K562 (cell line): ENCODE measurements at regions not wholly inside any gene's neighbourhood (a gene's known extent, or its start where the extent isn't known, plus 50 kb on each side); places are given as distances from the start of the nearest gene placed in this dataset.

Source experiments
- CHD2 ChIP-seq: IDR thresholded peaks from 2 replicates; pipeline ENCODE4 v1.6.1; 2011; ENCODE audit warnings: low read depth, low read length
- EP300 ChIP-seq: IDR thresholded peaks from 2 replicates; pipeline ENCODE4 v1.6.1; 2012; ENCODE audit warnings: low read length, improper control_type of control experiment
- MAFF ChIP-seq: IDR thresholded peaks from 2 replicates; pipeline ENCODE4 v1.6.1; 2012; ENCODE audit warnings: low read length, improper control_type of control experiment
- POLR2B ChIP-seq: fragments of 450-650 bp; IDR thresholded peaks from 2 replicates; pipeline ENCODE4 v1.6.1; 2018; ENCODE audit warnings: low read depth; ENCODE audit not compliant: partially characterized antibody
- SAFB ChIP-seq: fragments of 200-400 bp; formaldehyde crosslinking; IDR thresholded peaks from 2 replicates; pipeline ENCODE4 v1.6.1; 2017; ENCODE audit warnings: low read depth, low read length, borderline replicate concordance
- SIX5 ChIP-seq, 2 experiments: IDR thresholded peaks; 2 replicates each; pipeline ENCODE4 v1.6.1; 2011; ENCODE audit warnings: low read length in 2 of 2, borderline replicate concordance in 1 of 2, low read depth in 1 of 2, mild to moderate bottlenecking in 1 of 2, moderate library complexity in 1 of 2; ENCODE audit not compliant: insufficient read depth in 1 of 2
- STAT5A ChIP-seq: IDR thresholded peaks from 2 replicates; pipeline ENCODE4 v1.6.1; 2012; ENCODE audit warnings: low read length, inconsistent platforms, borderline replicate concordance
- ZBTB7A ChIP-seq: IDR thresholded peaks from 2 replicates; pipeline ENCODE4 v1.6.1; 2011; ENCODE audit warnings: low read depth, mild to moderate bottlenecking, low read length, moderate library complexity, borderline replicate concordance; ENCODE audit not compliant: control insufficient read depth

- no peak for TF ChIP-seq SAFB
- TF ChIP-seq MAFF: no peak
- TF ChIP-seq SIX5 (IDR thresholded peaks at IDR 0.05; ENCODE audit: borderline replicate concordance in 1 of 2, insufficient read depth in 1 of 2, low read depth in 1 of 2, low read length in 2 of 2): no peak
- TF ChIP-seq ZBTB7A: no peak
- TF ChIP-seq STAT5A: no peak
- no peak for TF ChIP-seq POLR2B
- no peak for TF ChIP-seq EP300
- no peak for TF ChIP-seq CHD2
These were observed 550.5 kb upstream of the BOD1L1 start for GRCh38 chr4:14177987-14178386.
